Cardiac muscle cell (in vitro differentiated cells and primary cell): ENCODE measurements at regions not wholly inside any gene's neighbourhood (a gene's known extent, or its start where the extent isn't known, plus 50 kb on each side); places are given as distances from the start of the nearest gene placed in this dataset.

Experiments
- DNase-seq, 2 donors: peaks; one replicate each; pipeline versions ENCODE4 v3.0.0 to v3.0.0-alpha.2; 2010 to 2017; ENCODE audit warnings: low read depth in 1 of 2, low spot score in 1 of 2
- H3K27ac ChIP-seq: fragments of 200-600 bp; sonication (generic); 2 replicates; pipeline ENCODE4 v1.5.1; 2016
- H3K27me3 ChIP-seq: fragments of 200-600 bp; sonication (generic); 2 replicates; pipeline ENCODE4 v1.6.0; 2016; ENCODE audit warnings: control low read depth
- H3K36me3 ChIP-seq: fragments of 200-600 bp; sonication (generic); 2 replicates; pipeline ENCODE4 v1.5.1; 2016; ENCODE audit warnings: control low read depth
- H3K4me1 ChIP-seq: fragments of 200-600 bp; sonication (generic); 2 replicates; pipeline ENCODE4 v1.8.1; 2017; ENCODE audit warnings: low read depth, mild to moderate bottlenecking, mixed run types
- H3K4me3 ChIP-seq: fragments of 200-600 bp; sonication (generic); 2 replicates; pipeline ENCODE4 v1.5.1; 2016; ENCODE audit warnings: mild to moderate bottlenecking
- H3K9me3 ChIP-seq: fragments of 200-600 bp; sonication (generic); 2 replicates; pipeline ENCODE4 v1.5.1; 2017; ENCODE audit warnings: low read depth, mild to moderate bottlenecking, control low read depth
- CTCF ChIP-seq: IDR thresholded peaks from 2 replicates; pipeline ENCODE4 v1.5.1; 2012; ENCODE audit warnings: low read depth, mild to moderate bottlenecking, low read length

GRCh38 chr5:98583586-98583985 lies 189.9 kb upstream of the RGMB start:
- DNase-seq: no peak
- no peaks in the 10 kb centered on the region for H3K36me3 ChIP-seq
- H3K4me1 ChIP-seq: no peaks in the 10 kb centered on the region

GRCh38 chr5:98585661-98586310 lies 187.7 kb upstream of the RGMB start:
- Histone ChIP-seq H3K4me1 (no peaks in the 10 kb centered on the region), H3K4me3 (no peak overlapping the region), H3K27me3 (no peaks in the 10 kb centered on the region), H3K27ac (no peak overlapping the region), H3K9me3 (no peaks in the 10 kb centered on the region), H3K36me3 (no peaks in the 10 kb centered on the region)
- DNase-seq: no peak
- TF ChIP-seq CTCF: no peak

More at GRCh38 chr5:98583586-98583985, 189.9 kb upstream of the RGMB start:
- H3K27ac ChIP-seq: no peak overlapping the region
- no peak for TF ChIP-seq CTCF
- no peaks in the 10 kb centered on the region for H3K9me3 ChIP-seq
- H3K4me3 ChIP-seq: no peak overlapping the region
- H3K27me3 ChIP-seq: no peaks in the 10 kb centered on the region

- no peak for TF ChIP-seq CTCF
- no peak overlapping the region for H3K27ac ChIP-seq
- DNase-seq: no peak
- no peaks in the 10 kb centered on the region for H3K4me1 ChIP-seq
- no peaks in the 10 kb centered on the region for H3K27me3 ChIP-seq
- no peaks in the 10 kb centered on the region for H3K9me3 ChIP-seq
- no peak overlapping the region for H3K4me3 ChIP-seq
- H3K36me3 ChIP-seq: no peaks in the 10 kb centered on the region
Observed at GRCh38 chr5:98586581-98586980, 186.9 kb upstream of the RGMB start.

- H3K27ac ChIP-seq: no peak overlapping the region
- no peaks in the 10 kb centered on the region for H3K27me3 ChIP-seq
- H3K36me3 ChIP-seq: no peaks in the 10 kb centered on the region
- H3K9me3 ChIP-seq: no peaks in the 10 kb centered on the region
- H3K4me1 ChIP-seq: no peaks in the 10 kb centered on the region
- H3K4me3 ChIP-seq: no peak overlapping the region
- no peak for TF ChIP-seq CTCF
- DNase-seq: no peak
Observed at GRCh38 chr5:98587166-98587565, 186.3 kb upstream of the RGMB start.

- H3K4me3 ChIP-seq: no peak overlapping the region
- H3K36me3 ChIP-seq: no peaks in the 10 kb centered on the region
- no peaks in the 10 kb centered on the region for H3K4me1 ChIP-seq
- TF ChIP-seq CTCF: no peak
- H3K9me3 ChIP-seq: no peaks in the 10 kb centered on the region
- DNase-seq: no peak
- no peaks in the 10 kb centered on the region for H3K27me3 ChIP-seq
- no peak overlapping the region for H3K27ac ChIP-seq
Observed at GRCh38 chr5:98588215-98588614, 185.2 kb upstream of the RGMB start.
